Stimulated activated CD4-positive, alpha-beta T cell treated with anti-CD3 and anti-CD28 coated beads, Interleukin-15, amount 100 ng/mL, for 48 hours (primary cell): ENCODE measurements at regions not wholly inside any gene's neighbourhood (a gene's known extent, or its start where the extent isn't known, plus 50 kb on each side); places are given as distances from the start of the nearest gene placed in this dataset.

Source experiments
- DNase-seq, 2 donors: peaks; one replicate each; pipeline ENCODE4 v3.0.0-alpha.2; 2020; ENCODE audit warnings: low read depth in 2 of 2

- no peak for DNase-seq
Measured at GRCh38 chr10:65846949-65847348, 1078.9 kb upstream of the LRRTM3 start.

DNA sequence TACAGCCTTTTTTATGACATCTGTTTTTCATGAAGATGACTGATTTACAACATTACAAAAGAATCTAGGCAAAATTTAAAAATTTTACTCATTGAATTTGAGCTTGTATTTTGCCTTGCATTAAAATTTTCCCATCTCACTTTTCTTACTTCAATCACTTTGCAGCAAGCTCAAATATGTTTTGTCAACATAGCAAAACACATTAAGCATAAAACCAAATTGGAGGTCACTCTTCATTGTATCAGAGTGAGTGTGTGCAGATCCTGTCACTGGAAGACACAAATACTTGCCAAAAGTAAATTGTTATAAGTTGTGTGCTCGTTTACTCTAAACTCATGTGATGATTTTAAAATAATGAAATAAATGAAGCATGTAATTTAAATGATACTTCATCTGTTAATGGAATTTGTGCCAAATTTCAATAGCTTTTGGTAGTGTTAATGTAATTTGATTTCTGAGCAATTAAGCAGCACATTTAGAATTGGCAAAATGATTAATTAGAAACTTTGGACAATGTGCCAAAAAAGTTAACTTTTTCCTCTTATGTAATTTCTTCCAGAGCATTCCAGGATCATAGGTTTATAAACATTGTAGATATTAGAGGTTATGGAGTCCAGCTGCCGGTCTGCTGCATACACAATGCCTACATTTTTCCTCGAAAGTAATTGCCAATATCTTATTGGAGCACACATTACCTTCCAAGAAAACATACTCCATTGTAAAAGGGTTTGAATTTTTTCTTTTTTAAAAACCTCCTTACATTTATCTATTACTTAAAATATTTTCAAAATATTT lies 1078.2 kb upstream of the LRRTM3 start:
- no peak for DNase-seq

GRCh38 chr10:65858841-65859240 lies 1067.0 kb upstream of the LRRTM3 start:
- no peak for DNase-seq

DNA sequence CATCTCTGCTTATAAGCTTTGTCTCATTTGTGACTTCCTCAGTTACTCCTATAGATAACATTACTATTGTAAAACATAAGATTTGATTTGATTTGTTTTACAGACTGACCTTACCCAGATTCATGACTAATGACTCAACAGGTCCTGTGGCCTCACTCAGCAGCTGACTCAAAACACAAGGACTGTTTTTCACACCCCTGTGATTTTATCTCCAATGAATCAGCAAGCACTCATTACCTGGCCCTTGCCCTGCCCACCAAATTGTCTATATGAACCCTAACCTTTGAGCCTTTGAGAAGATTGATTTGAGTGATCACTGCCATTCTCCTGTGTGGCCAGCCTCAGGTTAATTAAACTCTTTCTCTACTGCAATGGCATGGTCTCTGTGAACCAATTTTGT lies 1064.6 kb upstream of the LRRTM3 start:
- no peak for DNase-seq
